M059J (cell line): ENCODE measurements at regions not wholly inside any gene's neighbourhood (a gene's known extent, or its start where the extent isn't known, plus 50 kb on each side); places are given as distances from the start of the nearest gene placed in this dataset.

Source experiments
- DNase-seq: peaks from one replicate; pipeline ENCODE4 v3.0.0-alpha.2; 2012; ENCODE audit warnings: low read depth

- DNase-seq, result no peak
Measured at GRCh38 chr12:45102818-45103217, 51.9 kb upstream of the DBX2 start.

GRCh38 chr12:45105996-45106395, 55.1 kb upstream of the DBX2 start:
- DNase-seq, result no peak

GRCh38 chr12:45112306-45112705, 61.4 kb upstream of the DBX2 start:
- no peak for DNase-seq

GRCh38 chr12:45121224-45121623, 70.3 kb upstream of the DBX2 start:
- no peak for DNase-seq

- DNase-seq, result peak; percentile 28
Measured at GRCh38 chr12:45122768-45123380, 72.0 kb upstream of the DBX2 start.

GRCh38 chr12:45124485-45125155, 73.7 kb upstream of the DBX2 start:
- no peak for DNase-seq

GRCh38 chr12:45125997-45126396, 75.1 kb upstream of the DBX2 start:
- no peak for DNase-seq

GRCh38 chr12:45128637-45129036, 77.7 kb upstream of the DBX2 start:
- no peak for DNase-seq

- peak; percentile 68 for DNase-seq
Measured at GRCh38 chr12:45130881-45131281, 80.0 kb upstream of the DBX2 start.

GRCh38 chr12:45131506-45131905, 80.6 kb upstream of the DBX2 start:
- DNase-seq, result no peak

GRCh38 chr12:45138609-45139008, 77.3 kb upstream of the ANO6 start:
- DNase-seq, result no peak

- no peak for DNase-seq
Measured at GRCh38 chr12:45148006-45148405, 67.9 kb upstream of the ANO6 start.

- no peak for DNase-seq
Measured at GRCh38 chr12:45148619-45149018, 67.3 kb upstream of the ANO6 start.

- no peak for DNase-seq
Measured at GRCh38 chr12:45165284-45165683, 50.6 kb upstream of the ANO6 start.

GRCh38 chr12:45166056-45166455, 49.8 kb upstream of the ANO6 start:
- no peak for DNase-seq
